KMS-11 (cell line): ENCODE measurements at regions not wholly inside any gene's neighbourhood (a gene's known extent, or its start where the extent isn't known, plus 50 kb on each side); places are given as distances from the start of the nearest gene placed in this dataset.

Experiments used
- H2AFZ ChIP-seq: fragments of 200-600 bp; sonication (generic); 2 replicates; pipeline ENCODE4 v1.6.1; 2016; ENCODE audit warnings: antibody characterized with exemption, mixed run types, low read depth
- H3K27ac ChIP-seq: fragments of 200-600 bp; sonication (generic); 2 replicates; pipeline ENCODE4 v1.6.1; 2016; ENCODE audit warnings: mild to moderate bottlenecking, mixed run types
- H3K27me3 ChIP-seq: fragments of 200-600 bp; sonication (generic); 2 replicates; pipeline ENCODE4 v1.6.1; 2017; ENCODE audit warnings: mild to moderate bottlenecking, low read depth, mixed run types, moderate library complexity; ENCODE audit not compliant: insufficient read depth
- H3K36me3 ChIP-seq: fragments of 200-600 bp; sonication (generic); 2 replicates; pipeline ENCODE4 v1.6.1; 2017; ENCODE audit warnings: mild to moderate bottlenecking, mixed run types; ENCODE audit not compliant: insufficient read depth
- H3K4me1 ChIP-seq: fragments of 200-600 bp; sonication (generic); 2 replicates; pipeline ENCODE4 v1.6.1; 2016; ENCODE audit warnings: mild to moderate bottlenecking, low read depth, mixed run types; ENCODE audit not compliant: poor library complexity, severe bottlenecking
- H3K4me2 ChIP-seq: fragments of 200-600 bp; sonication (generic); 2 replicates; pipeline ENCODE4 v1.7.0; 2016; ENCODE audit warnings: mild to moderate bottlenecking, mixed run types
- H3K4me3 ChIP-seq: fragments of 200-600 bp; sonication (generic); IDR thresholded peaks from 2 replicates; pipeline ENCODE4 v1.6.1; 2017; ENCODE audit warnings: low read depth, low read length, mixed read lengths; ENCODE audit not compliant: insufficient read depth
- H3K79me2 ChIP-seq: fragments of 200-600 bp; sonication (generic); 2 replicates; pipeline ENCODE4 v1.6.1; 2016; ENCODE audit warnings: low read depth, mixed run types; ENCODE audit not compliant: insufficient read depth
- H3K9ac ChIP-seq: fragments of 200-600 bp; sonication (generic); 2 replicates; pipeline ENCODE4 v1.6.1; 2016; ENCODE audit warnings: mild to moderate bottlenecking, mixed run types
- H4K20me1 ChIP-seq: fragments of 200-600 bp; sonication (generic); 2 replicates; pipeline ENCODE4 v1.6.1; 2016; ENCODE audit warnings: mild to moderate bottlenecking, mixed run types; ENCODE audit not compliant: insufficient read depth
- CTCF ChIP-seq: fragments of 200-600 bp; sonication (generic); conservative IDR thresholded peaks from 2 replicates; pipeline ENCODE4 v1.6.1; 2017; ENCODE audit warnings: low read depth, mild to moderate bottlenecking, antibody characterized with exemption, low read length, moderate library complexity, mixed read lengths

DNA sequence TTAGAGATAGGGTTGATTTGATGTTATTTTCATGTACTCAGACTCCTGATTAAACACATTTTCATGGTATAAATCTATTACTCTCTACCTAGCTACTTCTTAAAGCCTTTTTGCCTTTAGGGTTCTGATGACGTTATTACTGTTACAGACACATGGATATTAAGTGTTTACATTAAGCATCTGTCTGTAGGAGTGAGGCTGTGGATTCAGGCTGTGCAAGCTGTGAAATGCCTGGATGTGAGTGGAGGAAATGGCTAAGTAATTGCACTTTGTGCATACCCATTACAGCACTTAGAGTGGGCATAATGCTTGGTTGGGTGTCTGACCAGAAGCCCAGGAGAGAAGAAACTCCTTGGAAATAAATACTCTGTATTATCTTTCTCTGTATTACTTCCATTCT lies 186.8 kb downstream of the SNX18 start:
- H3K9ac ChIP-seq: no peak overlapping the region
- H3K4me2 ChIP-seq: no peak overlapping the region
- no peaks in the 10 kb centered on the region for H3K27me3 ChIP-seq
- H3K4me1 ChIP-seq: no peaks in the 10 kb centered on the region
- no peak overlapping the region for H2AFZ ChIP-seq
- H3K27ac ChIP-seq: no peak overlapping the region
- H3K4me3 ChIP-seq: no peak overlapping the region
- no peaks in the 10 kb centered on the region for H4K20me1 ChIP-seq
- H3K36me3 ChIP-seq: no peaks in the 10 kb centered on the region
- no peaks in the 10 kb centered on the region for H3K79me2 ChIP-seq
- no peak for TF ChIP-seq CTCF

GRCh38 chr5:54703565-54704255 lies 186.2 kb downstream of the SNX18 start:
- Histone ChIP-seq H3K36me3 (no peaks in the 10 kb centered on the region), H3K79me2 (no peaks in the 10 kb centered on the region), H2AFZ (no peak overlapping the region), H3K27ac (no peak overlapping the region), H3K4me2 (no peak overlapping the region), H3K9ac (no peak overlapping the region), H4K20me1 (no peaks in the 10 kb centered on the region), H3K27me3 (no peaks in the 10 kb centered on the region), H3K4me1 (no peaks in the 10 kb centered on the region), H3K4me3 (no peak overlapping the region)
- TF ChIP-seq CTCF: no peak

DNA sequence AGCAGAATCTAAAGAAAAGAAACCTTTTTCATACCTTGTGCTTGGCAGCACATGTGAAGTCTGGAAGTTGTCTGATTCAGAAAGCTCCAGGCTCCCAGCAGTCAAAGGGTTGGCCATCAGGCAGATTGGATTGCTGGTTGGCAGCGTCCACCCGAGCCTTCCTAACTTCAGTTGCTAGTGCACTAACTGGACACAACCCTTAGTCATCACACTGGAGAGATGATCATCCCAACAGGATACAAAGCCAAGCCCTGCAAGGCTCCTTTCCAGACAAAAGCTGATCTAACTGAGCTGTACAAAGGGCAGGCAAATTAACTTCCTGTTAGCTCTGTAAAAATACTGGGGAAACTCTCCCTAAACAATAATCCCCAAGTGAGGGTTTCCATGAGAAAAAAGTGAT lies 185.6 kb downstream of the SNX18 start:
- H3K9ac ChIP-seq: no peak overlapping the region
- H3K4me1 ChIP-seq: no peaks in the 10 kb centered on the region
- no peaks in the 10 kb centered on the region for H4K20me1 ChIP-seq
- no peak overlapping the region for H3K4me3 ChIP-seq
- no peaks in the 10 kb centered on the region for H3K27me3 ChIP-seq
- no peak for TF ChIP-seq CTCF
- H3K36me3 ChIP-seq: no peaks in the 10 kb centered on the region
- H2AFZ ChIP-seq: no peak overlapping the region
- H3K27ac ChIP-seq: no peak overlapping the region
- no peak overlapping the region for H3K4me2 ChIP-seq
- H3K79me2 ChIP-seq: no peaks in the 10 kb centered on the region

GRCh38 chr5:54702470-54702869 lies 184.9 kb downstream of the SNX18 start:
- H3K4me3 ChIP-seq: no peak overlapping the region
- no peak overlapping the region for H3K27ac ChIP-seq
- H3K27me3 ChIP-seq: no peaks in the 10 kb centered on the region
- no peak for TF ChIP-seq CTCF
- H2AFZ ChIP-seq: no peak overlapping the region
- no peak overlapping the region for H3K4me2 ChIP-seq
- H4K20me1 ChIP-seq: no peaks in the 10 kb centered on the region
- no peaks in the 10 kb centered on the region for H3K4me1 ChIP-seq
- H3K9ac ChIP-seq: no peak overlapping the region
- no peaks in the 10 kb centered on the region for H3K36me3 ChIP-seq
- H3K79me2 ChIP-seq: no peaks in the 10 kb centered on the region
